CD1c-positive myeloid dendritic cell (primary cell): ENCODE measurements at regions not wholly inside any gene's neighbourhood (a gene's known extent, or its start where the extent isn't known, plus 50 kb on each side); places are given as distances from the start of the nearest gene placed in this dataset.
"Not testable (repeated sequence)": the region's sequence is repeated elsewhere in the genome, so short reads cannot be mapped to it uniquely, and the experiment has no call there.

Experiments
- DNase-seq: peaks from one replicate; pipeline ENCODE4 v3.0.0-alpha.2; 2016; ENCODE audit errors: extremely low spot score

DNA sequence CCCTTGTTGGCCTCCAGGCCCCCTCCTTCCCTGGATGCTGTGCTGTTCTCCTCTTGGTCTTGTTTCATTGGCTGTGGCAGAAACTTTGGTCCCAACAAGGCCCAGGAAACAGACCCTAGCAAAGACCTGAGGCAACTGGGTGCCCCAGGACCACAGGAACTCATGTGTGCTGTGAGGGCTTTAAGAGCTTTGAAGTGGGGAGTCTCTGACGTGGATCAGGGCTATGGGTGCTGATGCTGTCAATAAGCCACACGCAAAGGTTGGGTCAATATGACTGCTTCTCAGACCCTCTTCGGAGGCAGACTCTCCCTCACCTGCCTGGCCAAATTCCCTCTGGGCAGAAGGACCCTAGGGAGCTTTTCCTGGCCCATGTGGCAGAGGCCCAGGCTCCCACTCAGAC lies 91.5 kb upstream of the MLN start:
- no peak for DNase-seq

DNA sequence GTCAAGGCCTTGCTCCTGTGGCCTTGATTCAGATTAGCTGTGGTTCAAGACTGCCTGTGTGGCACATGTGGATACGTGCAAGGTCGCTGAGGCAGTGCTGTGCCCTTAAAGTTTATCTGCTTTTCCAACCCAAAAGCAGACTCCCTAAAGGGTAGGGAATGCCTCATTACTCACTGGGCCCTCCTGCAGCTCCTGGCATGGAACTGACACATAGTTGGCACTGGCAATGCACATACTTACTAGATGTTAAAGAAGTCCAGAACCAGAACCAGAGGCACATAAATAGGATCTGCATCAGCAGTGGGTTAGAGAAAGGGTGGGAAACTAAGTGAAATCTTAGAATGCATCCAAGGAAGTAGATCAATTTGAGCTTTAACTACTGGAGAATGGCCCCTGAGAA lies 90.6 kb upstream of the MLN start:
- no peak for DNase-seq

DNA sequence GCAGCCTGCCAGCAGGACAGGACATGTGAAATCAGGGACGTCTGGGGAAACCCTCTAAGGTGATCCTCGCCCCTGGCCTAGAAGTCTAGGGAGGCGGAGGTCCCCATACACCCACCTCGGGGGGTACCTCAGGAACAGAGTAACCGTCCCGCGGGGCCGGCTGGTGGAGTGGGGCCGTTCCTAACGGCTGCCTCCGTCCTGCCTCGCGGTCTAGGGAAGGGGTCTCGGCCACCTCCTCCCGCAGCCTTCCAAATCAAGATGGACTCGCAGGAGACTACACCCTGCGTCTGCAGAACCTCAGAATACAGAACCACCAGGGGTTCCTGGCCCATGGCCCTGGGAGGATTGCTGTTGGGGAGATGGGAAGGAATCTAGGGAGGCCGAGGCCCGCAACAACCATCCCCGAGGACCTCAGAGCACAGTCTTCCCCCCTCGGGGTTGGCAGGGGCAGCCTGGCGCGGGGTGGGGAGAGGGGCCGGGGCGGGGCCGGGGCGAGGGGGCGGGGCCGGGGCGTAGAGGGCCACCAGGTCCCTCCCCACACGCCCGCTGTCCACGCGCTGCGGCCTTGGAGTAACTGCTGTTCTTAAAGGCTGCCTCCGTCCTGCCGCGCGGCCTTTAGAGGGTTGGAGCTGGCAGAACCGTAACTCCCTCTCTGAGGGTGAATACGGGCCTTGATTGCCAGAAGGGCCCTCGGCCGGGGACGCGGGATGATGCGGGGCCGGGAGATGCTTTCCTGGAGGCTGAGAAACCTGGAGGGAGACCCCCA lies 89.0 kb upstream of the MLN start:
- DNase-seq, result no peak

DNA sequence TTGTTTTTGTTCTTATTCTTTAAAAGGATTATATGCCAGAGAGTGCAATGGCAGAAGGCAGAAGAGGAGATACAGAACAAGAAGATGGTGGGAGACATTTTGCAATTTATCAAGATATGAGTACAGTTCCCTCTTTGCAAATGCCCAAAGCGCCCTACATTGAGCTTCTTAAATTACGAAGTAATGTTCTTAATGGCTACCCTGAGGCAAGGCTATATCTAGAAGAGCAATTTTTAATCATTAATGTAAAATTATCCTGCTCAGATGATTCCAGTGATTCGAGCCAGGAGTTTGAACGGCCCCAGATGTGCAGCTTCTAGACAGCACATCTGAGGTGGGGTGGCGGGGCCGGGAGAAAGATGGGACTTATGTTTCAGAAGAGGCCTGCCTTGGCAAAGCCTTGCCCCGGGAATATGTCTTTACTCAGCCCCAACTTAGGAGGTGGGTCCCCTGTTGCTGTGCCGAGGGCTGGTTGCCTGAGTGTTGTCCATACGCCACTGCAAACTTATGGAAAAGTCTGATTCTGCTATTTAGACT lies 84.9 kb upstream of the MLN start:
- no peak for DNase-seq

DNA sequence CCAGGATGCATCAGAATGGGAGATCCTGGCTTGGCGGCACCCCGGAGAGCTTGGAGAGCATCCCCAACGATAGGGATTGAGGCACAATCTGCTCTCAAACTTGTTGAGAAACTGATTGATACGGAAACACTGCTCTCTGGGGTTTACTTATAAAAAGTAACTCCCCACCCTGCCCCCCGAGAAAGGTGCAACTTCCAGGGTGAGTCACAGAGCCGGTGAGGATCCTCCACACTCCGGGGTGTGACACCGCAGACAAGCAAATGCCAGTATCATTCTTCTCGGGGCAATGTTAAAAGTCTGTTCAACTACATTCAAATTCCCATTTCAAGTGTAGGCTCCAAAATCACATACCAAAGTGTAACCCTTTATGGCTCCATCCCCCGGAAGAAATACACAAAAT lies 84.4 kb upstream of the MLN start:
- no peak for DNase-seq

GRCh38 chr6:33886673-33887144 lies 82.9 kb upstream of the MLN start:
- DNase-seq, result no peak

- no peak for DNase-seq
These were observed 81.6 kb upstream of the MLN start for GRCh38 chr6:33885132-33886057.

DNA sequence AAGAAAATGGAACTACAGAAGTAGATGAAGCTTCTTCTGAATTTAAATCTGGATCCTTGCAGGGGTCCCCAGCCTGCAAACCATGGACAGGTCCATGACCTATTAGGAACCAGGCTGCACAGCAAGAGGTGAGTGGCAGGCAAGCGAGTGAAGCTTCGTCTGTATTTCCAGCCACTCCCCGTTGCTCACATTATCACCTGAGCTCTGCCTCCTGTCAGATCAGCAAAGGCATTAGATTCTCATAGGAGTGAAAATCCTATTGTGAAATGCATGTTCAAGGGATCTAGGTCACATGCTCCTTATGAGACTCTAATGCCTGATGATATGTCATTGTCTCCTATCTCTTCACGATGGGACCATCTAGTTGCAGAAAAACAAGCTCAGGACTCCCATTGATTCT lies 79.8 kb upstream of the MLN start:
- DNase-seq, result not testable (repeated sequence)

DNA sequence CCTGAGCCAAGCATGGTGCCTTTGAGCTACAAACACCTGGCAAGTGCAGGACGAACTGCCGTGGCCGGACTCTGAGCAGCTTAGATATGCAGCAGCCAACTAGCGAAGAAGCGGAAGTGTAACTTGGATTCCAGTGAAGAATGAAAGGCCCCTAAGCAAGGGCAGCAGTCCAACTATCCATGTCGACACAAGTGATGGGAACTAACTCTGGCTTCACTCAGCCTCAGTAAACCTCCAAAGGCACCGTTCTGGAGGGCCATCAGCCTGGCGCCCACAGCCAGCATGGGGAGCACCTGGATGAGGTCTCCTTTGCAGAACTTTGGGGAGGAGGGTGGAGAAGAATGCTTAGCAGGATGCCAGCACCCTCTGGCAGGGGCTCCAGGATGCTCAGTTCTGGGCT lies 78.4 kb upstream of the MLN start:
- DNase-seq, result no peak

- DNase-seq, result no peak
These were observed 77.0 kb upstream of the MLN start for GRCh38 chr6:33880766-33881165.

DNA sequence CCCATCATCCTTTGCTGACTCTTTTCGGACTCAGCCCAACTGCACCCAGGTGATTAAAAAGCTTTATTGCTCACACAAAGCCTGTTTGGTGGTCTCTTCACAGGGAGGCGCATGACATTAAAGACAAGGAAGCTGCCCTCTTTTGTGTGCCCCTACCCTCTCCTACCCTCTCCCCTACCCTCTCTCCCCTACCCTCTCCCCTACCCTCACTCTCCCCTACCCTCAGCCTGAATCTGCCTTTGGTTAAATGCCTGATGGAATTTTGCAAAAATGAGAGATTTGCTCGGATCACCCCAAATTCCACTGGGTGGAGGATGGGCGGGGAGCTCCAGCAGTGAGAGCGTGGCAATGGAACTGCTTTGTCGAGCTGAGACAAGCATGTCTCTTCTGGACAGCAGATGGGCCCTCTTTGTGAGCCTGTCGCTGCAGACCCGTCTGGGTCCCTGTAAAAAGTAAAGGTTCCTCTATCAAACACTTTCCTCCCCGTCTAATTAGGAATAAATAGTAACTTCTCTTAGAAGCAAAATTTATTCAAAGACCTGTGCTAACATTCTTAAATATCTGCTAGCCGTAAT lies 76.4 kb upstream of the MLN start:
- no peak for DNase-seq

- DNase-seq, result no peak
These were observed 74.8 kb upstream of the MLN start for GRCh38 chr6:33878562-33878961.

- DNase-seq, result no peak
These were observed 74.3 kb upstream of the MLN start for GRCh38 chr6:33877982-33878535.

- no peak for DNase-seq
These were observed 71.9 kb upstream of the MLN start for GRCh38 chr6:33875696-33876095.

DNA sequence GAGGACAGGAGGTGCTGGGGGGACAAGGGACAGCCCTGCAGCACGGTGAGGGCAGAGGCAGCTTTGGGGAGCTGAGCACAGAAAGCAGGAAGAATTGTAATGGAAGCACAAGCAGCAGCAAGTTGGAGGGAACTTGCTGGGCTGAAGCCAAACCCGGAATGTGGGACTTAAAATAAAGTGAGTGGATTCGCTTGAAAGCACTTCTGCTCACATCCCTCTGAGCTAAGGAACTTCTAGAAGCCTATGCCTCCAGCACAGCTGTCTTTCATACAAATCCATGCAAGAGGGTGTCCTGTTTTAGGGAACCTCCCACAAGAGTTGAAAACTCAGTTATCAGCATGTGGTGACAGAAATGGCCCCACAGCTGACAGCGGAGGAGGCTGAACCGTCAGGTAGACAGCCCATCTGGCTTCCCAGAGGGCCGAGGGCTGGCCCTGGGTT lies 71.4 kb upstream of the MLN start:
- DNase-seq, result no peak

GRCh38 chr6:33874136-33874760 lies 70.4 kb upstream of the MLN start:
- DNase-seq, result no peak

DNA sequence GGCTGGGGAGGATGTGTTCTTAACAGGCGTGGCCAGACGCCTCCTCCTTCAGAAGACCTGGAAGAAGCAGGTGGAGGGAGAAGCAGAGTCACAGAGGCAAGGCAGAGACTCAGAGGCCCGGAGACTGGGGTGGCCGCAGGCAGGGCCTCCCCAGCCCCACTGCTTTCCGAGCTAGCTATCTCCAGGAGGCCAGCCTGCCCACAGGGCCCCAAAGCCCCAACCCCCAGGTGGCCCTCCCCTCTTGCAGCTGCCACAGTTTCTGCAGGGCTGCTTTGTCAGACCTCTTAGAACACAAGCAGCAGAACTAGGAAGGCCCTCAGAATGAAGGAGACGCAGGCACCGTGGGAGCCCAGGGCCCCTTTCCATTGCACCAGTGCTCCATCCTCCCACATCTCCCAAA lies 69.0 kb upstream of the MLN start:
- DNase-seq, result no peak

DNA sequence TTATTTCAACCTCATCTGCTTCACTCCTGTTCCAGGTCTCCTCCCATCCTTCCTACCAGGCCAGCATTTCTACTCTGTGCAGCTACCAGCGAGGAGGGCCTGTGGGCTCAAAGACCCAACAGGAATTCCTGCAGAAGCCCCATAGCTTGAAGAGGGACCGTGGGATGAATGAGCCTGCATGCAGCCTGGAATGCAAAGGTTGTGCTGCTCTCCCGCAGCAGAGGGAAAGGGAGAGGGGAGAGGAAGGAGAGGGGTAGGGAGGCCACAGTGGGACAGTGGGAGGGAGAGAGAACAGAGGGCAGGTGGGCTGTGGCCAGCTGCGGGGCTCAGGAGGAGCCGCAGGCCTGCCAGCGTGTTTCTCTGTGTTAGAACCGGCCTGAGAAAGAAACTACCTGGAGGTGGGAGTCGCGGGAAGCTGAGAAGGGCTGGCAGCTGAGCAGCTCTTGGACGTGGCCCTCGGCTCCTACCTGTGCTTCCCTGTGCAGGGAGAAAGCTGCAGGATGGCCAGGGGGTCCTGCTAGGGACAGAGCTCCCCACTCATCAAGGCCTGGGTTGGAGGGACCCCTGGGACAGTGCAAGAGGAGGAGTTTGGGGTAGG lies 66.1 kb upstream of the MLN start:
- DNase-seq, result no peak

GRCh38 chr6:33869121-33869520 lies 65.3 kb upstream of the MLN start:
- no peak for DNase-seq

GRCh38 chr6:33868141-33868540 lies 64.3 kb upstream of the MLN start:
- DNase-seq, result no peak

DNA sequence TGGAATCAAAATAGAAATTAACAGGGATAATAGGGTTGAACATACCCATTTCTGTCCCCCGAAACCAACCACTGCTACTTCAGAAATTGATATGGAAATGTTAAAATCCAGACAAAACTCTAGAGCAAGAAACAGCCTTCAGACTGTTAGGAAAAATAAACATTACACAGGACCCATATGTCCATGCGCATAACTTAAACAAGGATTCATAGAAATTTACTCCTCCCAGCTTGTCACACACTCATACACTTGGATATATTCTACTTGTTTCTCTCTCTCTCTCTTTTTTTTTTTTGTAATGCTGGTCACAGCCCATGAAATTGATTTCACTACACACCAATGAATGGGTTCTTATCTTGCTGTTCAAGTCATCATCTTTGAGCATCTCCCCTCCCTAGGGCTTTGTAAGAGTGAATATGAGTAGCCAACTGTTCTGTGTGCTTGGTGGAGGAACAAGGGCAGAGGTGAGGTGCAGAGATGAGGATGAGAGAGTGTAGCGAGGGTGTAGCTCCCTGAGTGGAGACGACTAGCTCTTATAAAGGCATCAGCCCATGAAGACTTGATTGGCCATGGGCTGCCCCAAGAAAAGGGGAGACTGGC lies 61.8 kb upstream of the MLN start:
- no peak for DNase-seq
